Heart left ventricle (tissue), 13 donors: ENCODE measurements at regions not wholly inside any gene's neighbourhood (a gene's known extent, or its start where the extent isn't known, plus 50 kb on each side); places are given as distances from the start of the nearest gene placed in this dataset.

Source experiments
- CTCF ChIP-seq, 12 donors: fragments of 200-600 bp; sonication (generic) in 4 of 12; IDR thresholded peaks; one replicate each; pipeline versions ENCODE4 v1.5.0 to v1.8.0; 2018 to 2022; ENCODE audit warnings: antibody characterized with exemption in 12 of 12, mild to moderate bottlenecking in 5 of 12
- POLR2A ChIP-seq, 2 donors: fragments of 450-650 bp; IDR thresholded peaks; one replicate each; pipeline ENCODE4 v1.6.1; 2017; ENCODE audit warnings: antibody characterized with exemption in 2 of 2, mild to moderate bottlenecking in 2 of 2, moderate library complexity in 2 of 2
- donor health status: ischemic (EF 13 %, LVEDD 7.1; RV severe dilation, severe dysfunction).
- donor health status: DM: no; HTN: yes; CAD: no.
- donor health status: DM: no; HTN: no; CAD: no.
- donor health status: ischemic (EF 25% LVEDD 6.9; RV normal size, moderate dysfunction).
- donor health status: ischemic (EF 25% LVEDD 5.7; RV mildly dilated, moderate dysfunction).
- donor health status: ischemic (EF 35%, LVEDD 5.7; RV mildly dilated, moderate dysfunction).
- donor health status: nonischemic (EF 11% LVEDD 7.7; RV severe dilation, severe dysfunction).
- donor health status: DM: yes; HTN: yes; CAD: no.
- donor health status: PGD.
- donor health status: ischemic (EF 29% LVEDD 5.4; RV normal size, mild dysfunction).
- donor health status: nonischemic (EF 23%, LVEDD 6.1; RV moderate dilation, normal function).

GRCh38 chr1:181191494-181192040, 103.1 kb downstream of the IER5 start:
- no peak for TF ChIP-seq CTCF (IDR thresholded peaks at IDR 0.05)
- no peak for TF ChIP-seq POLR2A (IDR thresholded peaks at IDR 0.05)
